ENCODE measurements at regions not wholly inside any gene's neighbourhood (a gene's known extent, or its start where the extent isn't known, plus 50 kb on each side); places are given as distances from the start of the nearest gene placed in this dataset.
"Not testable (repeated sequence)": the region's sequence is repeated elsewhere in the genome, so short reads cannot be mapped to it uniquely, and the experiment has no call there.

DNA sequence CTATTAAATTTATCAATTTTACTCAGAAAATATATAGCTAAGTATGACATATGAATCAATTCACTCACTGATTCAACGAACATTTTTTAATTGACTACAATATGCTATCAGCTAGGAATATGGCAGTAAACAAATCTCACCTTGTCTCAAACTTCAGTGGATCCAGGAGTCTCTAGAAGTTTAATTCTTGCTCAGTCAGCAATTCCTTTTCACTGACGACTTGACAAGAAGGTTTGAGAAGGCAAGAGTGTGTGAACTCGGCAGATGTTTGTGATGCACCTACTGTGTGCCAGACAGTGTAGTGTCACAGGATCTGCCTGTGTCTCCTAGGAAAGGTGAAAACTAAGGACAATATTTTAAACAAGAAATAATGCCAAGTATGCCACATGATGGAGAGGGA is 4175.7 kb upstream of the OR11H1 start:
- H3K27me3 ChIP-seq (ENCODE audit: control insufficient read depth in 2 of 2, insufficient read depth in 2 of 2, low read length in 2 of 2); H2AFZ ChIP-seq (ENCODE audit: insufficient read depth, low read depth, low read length, poor library complexity, severe bottlenecking); DNase-seq; H3K36me3 ChIP-seq (replicated peaks in 1 of 2; ENCODE audit: control insufficient read depth in 1 of 2, insufficient read depth in 2 of 2, low read length in 2 of 2); H3K4me1 ChIP-seq (ENCODE audit: control insufficient read depth in 1 of 2, insufficient read depth in 2 of 2, low read length in 2 of 2); H4K20me1 ChIP-seq (ENCODE audit: insufficient read depth, low read length); H3K27me3 Mint-ChIP-seq (ENCODE audit: low read depth in 3 of 3); H3K27ac Mint-ChIP-seq; H3K4me3 ChIP-seq (replicated peaks in 1 of 3; ENCODE audit: low read depth in 2 of 3, low read length in 3 of 3); H3K36me3 Mint-ChIP-seq; H3K79me2 ChIP-seq (ENCODE audit: insufficient read depth, low read length); H3K4me1 Mint-ChIP-seq; H3K4me3 Mint-ChIP-seq; H3K9ac ChIP-seq (ENCODE audit: insufficient read depth, low read length, poor library complexity, severe bottlenecking); intact Hi-C loops (cut with micrococcal nuclease); H3K4me2 ChIP-seq (replicated peaks; ENCODE audit: extremely low read depth, low read length, poor library complexity, severe bottlenecking); H3K27ac ChIP-seq (ENCODE audit: low read depth in 1 of 2, low read length in 2 of 2): not testable (repeated sequence)
- 88% methylated on average over 1 of the region's 3 CpGs for WGBS (ENCODE audit: insufficient coverage)
- peaks cover 20 to 48% (median 30%) of the 10 kb centered on the region in 7 donors for H3K9me3 Mint-ChIP-seq
- H3K9me3 ChIP-seq (replicated peaks in 1 of 2; ENCODE audit: control insufficient read depth in 1 of 2, insufficient read depth in 1 of 2, low read length in 2 of 2), result peaks cover 29 to 38% of the 10 kb centered on the region in 2 donors

DNA sequence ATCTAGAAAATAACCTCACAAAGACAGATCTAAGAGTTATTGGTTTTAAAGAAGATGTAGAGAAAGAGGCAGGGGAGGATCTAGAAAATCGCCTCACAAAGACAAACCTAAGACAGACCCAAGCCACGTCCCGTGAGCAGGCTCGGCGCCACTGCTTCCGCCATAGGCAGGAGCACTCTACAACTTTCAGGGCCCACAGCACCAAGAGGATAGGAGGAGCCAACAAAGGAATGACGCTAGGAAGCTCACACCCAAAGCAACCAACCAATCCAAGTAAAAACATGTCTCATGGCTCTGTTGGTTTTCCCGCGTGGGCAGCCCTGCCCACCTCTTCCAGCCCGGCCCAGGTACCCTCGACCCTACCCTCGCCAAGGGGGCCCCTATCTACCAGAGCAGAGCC is 4167.4 kb upstream of the OR11H1 start:
- Histone ChIP-seq H3K4me1 (ENCODE audit: control insufficient read depth in 1 of 2, insufficient read depth in 2 of 2, low read length in 2 of 2) (no peaks in the 10 kb centered on the region), H3K27ac (ENCODE audit: low read depth in 1 of 2, low read length in 2 of 2) (no peak overlapping the region), H3K79me2 (ENCODE audit: insufficient read depth, low read length) (no peaks in the 10 kb centered on the region), H3K36me3 (replicated peaks in 1 of 2; ENCODE audit: control insufficient read depth in 1 of 2, insufficient read depth in 2 of 2, low read length in 2 of 2) (no peaks in the 10 kb centered on the region), H3K9ac (ENCODE audit: insufficient read depth, low read length, poor library complexity, severe bottlenecking) (no peak overlapping the region), H3K4me2 (replicated peaks; ENCODE audit: extremely low read depth, low read length, poor library complexity, severe bottlenecking) (no peak overlapping the region), H4K20me1 (ENCODE audit: insufficient read depth, low read length) (no peaks in the 10 kb centered on the region), H3K4me3 (replicated peaks in 1 of 3; ENCODE audit: low read depth in 2 of 3, low read length in 3 of 3) (no peak overlapping the region), H3K27me3 (ENCODE audit: control insufficient read depth in 2 of 2, insufficient read depth in 2 of 2, low read length in 2 of 2) (no peaks in the 10 kb centered on the region), H2AFZ (ENCODE audit: insufficient read depth, low read depth, low read length, poor library complexity, severe bottlenecking) (no peak overlapping the region), H3K9me3 (replicated peaks in 1 of 2; ENCODE audit: control insufficient read depth in 1 of 2, insufficient read depth in 1 of 2, low read length in 2 of 2) (peaks cover 20 to 33% of the 10 kb centered on the region in 2 donors)
- H3K4me1 Mint-ChIP-seq, result no peaks in the 10 kb centered on the region
- no peaks in the 10 kb centered on the region for H3K27me3 Mint-ChIP-seq (ENCODE audit: low read depth in 3 of 3)
- H3K36me3 Mint-ChIP-seq, result no peaks in the 10 kb centered on the region
- TF ChIP-seq, protein P1, sequence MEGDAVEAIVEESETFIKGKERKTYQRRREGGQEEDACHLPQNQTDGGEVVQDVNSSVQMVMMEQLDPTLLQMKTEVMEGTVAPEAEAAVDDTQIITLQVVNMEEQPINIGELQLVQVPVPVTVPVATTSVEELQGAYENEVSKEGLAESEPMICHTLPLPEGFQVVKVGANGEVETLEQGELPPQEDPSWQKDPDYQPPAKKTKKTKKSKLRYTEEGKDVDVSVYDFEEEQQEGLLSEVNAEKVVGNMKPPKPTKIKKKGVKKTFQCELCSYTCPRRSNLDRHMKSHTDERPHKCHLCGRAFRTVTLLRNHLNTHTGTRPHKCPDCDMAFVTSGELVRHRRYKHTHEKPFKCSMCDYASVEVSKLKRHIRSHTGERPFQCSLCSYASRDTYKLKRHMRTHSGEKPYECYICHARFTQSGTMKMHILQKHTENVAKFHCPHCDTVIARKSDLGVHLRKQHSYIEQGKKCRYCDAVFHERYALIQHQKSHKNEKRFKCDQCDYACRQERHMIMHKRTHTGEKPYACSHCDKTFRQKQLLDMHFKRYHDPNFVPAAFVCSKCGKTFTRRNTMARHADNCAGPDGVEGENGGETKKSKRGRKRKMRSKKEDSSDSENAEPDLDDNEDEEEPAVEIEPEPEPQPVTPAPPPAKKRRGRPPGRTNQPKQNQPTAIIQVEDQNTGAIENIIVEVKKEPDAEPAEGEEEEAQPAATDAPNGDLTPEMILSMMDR (IDR thresholded peaks at IDR 0.05), result no peak
- H3K9me3 Mint-ChIP-seq, result peaks cover 13 to 38% (median 24%) of the 10 kb centered on the region in 7 donors
- no peak for DNase-seq
- intact Hi-C loops (cut with micrococcal nuclease), result no loop called here
- H3K27ac Mint-ChIP-seq, result no peak overlapping the region
- 66% methylated on average over 12 of the region's 12 CpGs for WGBS (ENCODE audit: insufficient coverage)
- H3K4me3 Mint-ChIP-seq, result no peak overlapping the region

DNA sequence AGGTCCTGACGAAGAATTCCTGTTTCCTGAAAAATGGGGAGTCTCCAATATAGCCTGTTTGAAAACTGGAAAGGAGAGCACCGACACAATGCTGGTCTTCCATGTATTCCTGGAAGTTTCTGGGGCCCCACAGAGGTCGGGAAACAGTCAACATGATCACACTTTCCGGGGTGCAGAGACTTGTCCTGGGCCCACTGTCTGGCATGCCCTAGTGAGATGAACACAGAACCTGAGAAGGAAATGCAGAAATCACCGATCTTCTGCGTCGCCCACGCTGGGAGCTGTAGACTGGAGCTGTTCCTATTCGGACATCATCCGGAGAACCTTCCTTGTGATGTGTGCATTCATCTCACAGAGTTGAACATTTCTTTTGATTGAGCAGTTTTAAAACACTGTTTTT is 4166.5 kb upstream of the OR11H1 start:
- H3K27me3 ChIP-seq (ENCODE audit: control insufficient read depth in 2 of 2, insufficient read depth in 2 of 2, low read length in 2 of 2); H3K36me3 ChIP-seq (replicated peaks in 1 of 2; ENCODE audit: control insufficient read depth in 1 of 2, insufficient read depth in 2 of 2, low read length in 2 of 2); H3K4me1 Mint-ChIP-seq; H3K27ac ChIP-seq (ENCODE audit: low read depth in 1 of 2, low read length in 2 of 2); H4K20me1 ChIP-seq (ENCODE audit: insufficient read depth, low read length); H3K9ac ChIP-seq (ENCODE audit: insufficient read depth, low read length, poor library complexity, severe bottlenecking); H3K4me1 ChIP-seq (ENCODE audit: control insufficient read depth in 1 of 2, insufficient read depth in 2 of 2, low read length in 2 of 2); H3K27ac Mint-ChIP-seq; H2AFZ ChIP-seq (ENCODE audit: insufficient read depth, low read depth, low read length, poor library complexity, severe bottlenecking); H3K4me3 Mint-ChIP-seq; intact Hi-C loops (cut with micrococcal nuclease); H3K79me2 ChIP-seq (ENCODE audit: insufficient read depth, low read length); DNase-seq; H3K36me3 Mint-ChIP-seq; H3K27me3 Mint-ChIP-seq (ENCODE audit: low read depth in 3 of 3); H3K4me3 ChIP-seq (replicated peaks in 1 of 3; ENCODE audit: low read depth in 2 of 3, low read length in 3 of 3); H3K4me2 ChIP-seq (replicated peaks; ENCODE audit: extremely low read depth, low read length, poor library complexity, severe bottlenecking): not testable (repeated sequence)
- peaks cover 14 to 40% of the 10 kb centered on the region in 2 donors for H3K9me3 ChIP-seq (replicated peaks in 1 of 2; ENCODE audit: control insufficient read depth in 1 of 2, insufficient read depth in 1 of 2, low read length in 2 of 2)
- 82% methylated on average over 10 of the region's 10 CpGs for WGBS (ENCODE audit: insufficient coverage)
- H3K9me3 Mint-ChIP-seq, result peaks cover 13 to 35% (median 21%) of the 10 kb centered on the region in 7 donors

DNA sequence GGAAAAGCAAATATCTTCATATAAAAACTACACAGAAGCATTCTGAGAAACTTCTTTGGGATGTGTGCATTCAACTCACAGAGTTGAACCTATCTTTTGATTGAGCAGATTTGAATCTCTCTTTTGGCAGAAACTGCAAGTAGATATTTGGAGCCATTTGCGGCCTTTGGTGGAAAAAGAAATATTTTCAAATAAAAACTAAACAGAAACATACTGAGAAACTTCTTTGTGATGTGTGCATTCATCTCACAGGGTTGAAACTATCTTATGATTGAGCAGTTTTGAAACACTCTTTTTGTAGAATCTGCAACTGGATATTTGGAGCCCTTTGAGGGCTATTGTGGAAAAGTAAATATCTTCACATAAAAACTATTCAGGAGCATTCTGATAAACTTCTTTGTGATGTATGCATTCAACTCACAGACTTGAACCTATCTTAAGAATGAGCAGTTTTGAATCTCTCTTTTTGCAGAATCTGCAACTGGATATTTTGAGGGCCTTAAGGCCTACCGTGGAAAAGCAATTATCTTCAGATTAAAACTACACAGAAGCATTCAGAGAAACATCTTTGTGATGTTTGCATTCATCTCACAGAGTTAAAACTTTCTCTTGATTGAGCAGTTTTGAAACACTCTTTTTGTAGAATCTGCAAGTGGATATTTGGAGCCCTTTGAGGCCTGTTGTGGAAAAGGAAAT is 4158.2 kb upstream of the OR11H1 start:
- H3K36me3 Mint-ChIP-seq; H3K4me1 ChIP-seq (ENCODE audit: control insufficient read depth in 1 of 2, insufficient read depth in 2 of 2, low read length in 2 of 2); H3K9ac ChIP-seq (ENCODE audit: insufficient read depth, low read length, poor library complexity, severe bottlenecking); H3K4me2 ChIP-seq (replicated peaks; ENCODE audit: extremely low read depth, low read length, poor library complexity, severe bottlenecking); H3K27me3 ChIP-seq (ENCODE audit: control insufficient read depth in 2 of 2, insufficient read depth in 2 of 2, low read length in 2 of 2); H3K4me1 Mint-ChIP-seq; H4K20me1 ChIP-seq (ENCODE audit: insufficient read depth, low read length); H3K27ac Mint-ChIP-seq; DNase-seq; H3K4me3 Mint-ChIP-seq; intact Hi-C loops (cut with micrococcal nuclease); H3K4me3 ChIP-seq (replicated peaks in 1 of 3; ENCODE audit: low read depth in 2 of 3, low read length in 3 of 3); H3K27me3 Mint-ChIP-seq (ENCODE audit: low read depth in 3 of 3); H3K79me2 ChIP-seq (ENCODE audit: insufficient read depth, low read length); H3K36me3 ChIP-seq (replicated peaks in 1 of 2; ENCODE audit: control insufficient read depth in 1 of 2, insufficient read depth in 2 of 2, low read length in 2 of 2); H2AFZ ChIP-seq (ENCODE audit: insufficient read depth, low read depth, low read length, poor library complexity, severe bottlenecking); H3K27ac ChIP-seq (ENCODE audit: low read depth in 1 of 2, low read length in 2 of 2): not testable (repeated sequence)
- peaks cover 0 to 46% of the 10 kb centered on the region in 2 donors for H3K9me3 ChIP-seq (replicated peaks in 1 of 2; ENCODE audit: control insufficient read depth in 1 of 2, insufficient read depth in 1 of 2, low read length in 2 of 2)
- WGBS (ENCODE audit: insufficient coverage), result no CpG with 5 or more reads among the region's 2 CpGs
- H3K9me3 Mint-ChIP-seq, result peaks cover 6 to 35% (median 13%) of the 10 kb centered on the region in 7 donors

Measured in CD14-positive monocyte (primary cell).